T-helper 9 cell (primary cell): ENCODE measurements at regions not wholly inside any gene's neighbourhood (a gene's known extent, or its start where the extent isn't known, plus 50 kb on each side); places are given as distances from the start of the nearest gene placed in this dataset.

Experiments
- DNase-seq: peaks from one replicate; pipeline ENCODE4 v3.0.0-alpha.2; 2020

DNA sequence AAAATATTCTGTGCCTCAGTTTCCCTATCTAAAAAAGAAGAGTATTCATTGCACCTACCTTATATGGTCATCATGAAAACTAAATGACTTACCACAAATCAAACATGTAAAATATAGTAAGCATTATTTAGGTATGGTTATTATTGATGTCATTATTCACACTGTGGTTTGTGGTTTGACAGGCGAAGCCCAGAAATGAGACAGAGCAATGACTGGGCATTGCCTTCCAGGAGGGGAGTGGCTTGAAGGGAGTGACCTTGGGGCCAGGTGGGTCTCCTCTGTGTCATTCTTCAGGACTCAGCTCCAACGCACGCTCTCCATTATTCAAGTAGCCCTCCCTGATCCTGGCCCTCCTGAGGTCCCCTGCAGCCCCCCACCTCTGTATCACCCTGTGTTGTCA, 133.7 kb downstream of the DMRTA2 start:
- no peak for DNase-seq

- DNase-seq = no peak
Measured at GRCh38 chr1:50285994-50286393, 137.2 kb downstream of the DMRTA2 start.

GRCh38 chr1:50279622-50280330, 143.5 kb downstream of the DMRTA2 start:
- DNase-seq = no peak

DNA sequence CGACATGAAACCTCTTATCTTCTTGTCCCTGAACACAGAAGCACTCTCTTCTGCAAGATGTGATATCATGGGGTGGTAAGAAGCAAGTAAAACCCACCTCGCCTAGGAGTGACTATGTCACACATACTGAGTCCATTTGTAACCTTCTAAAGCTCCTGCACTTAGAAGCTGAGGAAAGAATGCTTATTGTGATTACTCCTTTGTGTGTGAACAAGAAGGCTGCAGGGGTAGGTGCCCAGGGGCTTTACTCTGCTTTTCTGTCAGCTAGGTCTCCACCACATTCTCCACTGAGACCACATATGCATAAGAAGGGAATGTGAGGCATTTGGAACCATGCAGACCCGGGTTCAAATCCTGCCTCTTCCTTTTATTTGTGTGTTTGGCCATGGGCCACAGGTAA, 144.3 kb downstream of the DMRTA2 start:
- no peak for DNase-seq

- DNase-seq = no peak
Measured at GRCh38 chr1:50278410-50278809, 144.8 kb downstream of the DMRTA2 start.

DNA sequence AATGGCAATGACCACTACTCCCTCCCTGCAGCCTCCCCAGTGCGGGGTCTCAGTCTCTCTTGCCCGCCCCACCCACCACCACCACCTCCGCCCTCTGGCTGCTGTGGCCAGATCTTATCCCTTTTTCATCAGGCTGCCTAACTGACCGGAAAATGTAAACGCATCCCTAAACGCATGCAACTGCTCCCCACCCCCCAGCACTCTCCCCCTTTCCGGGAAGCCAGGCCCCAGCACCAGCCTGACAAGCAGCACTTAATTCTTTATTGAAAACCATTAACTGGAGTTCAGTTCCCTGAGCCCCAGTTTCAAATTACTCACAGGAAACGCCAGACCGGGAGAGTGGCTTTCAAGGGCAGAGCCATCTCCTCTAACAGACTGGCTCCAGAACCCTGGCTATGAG, 147.7 kb downstream of the DMRTA2 start:
- DNase-seq = no peak

DNA sequence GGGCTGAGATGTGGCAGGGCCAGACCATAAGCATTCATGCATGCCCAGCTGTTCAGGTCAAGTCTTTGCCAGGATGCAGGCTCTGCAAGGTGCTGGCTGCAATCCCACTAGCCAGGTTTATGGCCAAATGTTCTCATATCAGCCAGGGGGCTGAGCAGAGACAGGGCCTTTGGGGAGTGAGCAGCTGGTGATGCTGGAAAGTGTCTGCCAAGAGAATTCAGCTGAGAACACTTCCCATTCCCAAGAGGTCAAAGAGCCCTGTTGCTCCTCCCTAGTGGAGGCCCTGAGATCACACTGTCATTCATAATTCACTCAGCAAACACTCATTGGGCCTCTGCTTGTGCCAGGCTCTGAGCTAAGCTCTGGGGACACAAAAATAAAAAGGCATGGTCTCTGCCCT, 150.3 kb downstream of the DMRTA2 start:
- no peak for DNase-seq

DNA sequence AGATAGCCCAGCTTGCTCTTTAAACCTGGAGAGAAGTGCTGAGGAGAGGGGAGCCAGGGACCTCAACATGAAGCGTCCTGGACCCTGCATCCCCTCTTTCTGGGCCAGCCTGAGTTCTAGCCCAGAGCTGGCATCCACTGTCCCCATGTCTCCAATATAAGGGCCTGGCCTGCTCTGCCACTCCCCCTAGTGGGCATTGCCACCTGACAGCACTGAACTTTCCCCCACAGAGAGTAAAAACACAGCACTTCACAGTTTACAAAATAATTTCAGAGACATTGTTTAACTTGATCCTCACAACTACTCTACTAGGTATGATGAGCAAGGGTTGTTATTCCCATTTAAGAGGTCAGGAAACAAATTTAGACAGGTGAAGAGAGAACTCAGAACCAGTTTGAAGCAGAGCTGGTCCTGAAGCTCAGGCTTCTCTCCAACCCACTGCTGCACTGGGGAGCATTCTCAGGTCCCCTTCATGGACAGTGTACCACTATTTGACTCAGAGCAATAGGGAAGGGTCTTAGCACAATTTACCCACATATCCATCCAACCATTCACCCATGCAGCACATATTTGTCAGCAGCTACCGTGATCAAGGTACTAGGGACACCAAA, 151.2 kb downstream of the DMRTA2 start:
- no peak for DNase-seq

GRCh38 chr1:50271337-50271736, 151.9 kb downstream of the DMRTA2 start:
- DNase-seq = no peak

DNA sequence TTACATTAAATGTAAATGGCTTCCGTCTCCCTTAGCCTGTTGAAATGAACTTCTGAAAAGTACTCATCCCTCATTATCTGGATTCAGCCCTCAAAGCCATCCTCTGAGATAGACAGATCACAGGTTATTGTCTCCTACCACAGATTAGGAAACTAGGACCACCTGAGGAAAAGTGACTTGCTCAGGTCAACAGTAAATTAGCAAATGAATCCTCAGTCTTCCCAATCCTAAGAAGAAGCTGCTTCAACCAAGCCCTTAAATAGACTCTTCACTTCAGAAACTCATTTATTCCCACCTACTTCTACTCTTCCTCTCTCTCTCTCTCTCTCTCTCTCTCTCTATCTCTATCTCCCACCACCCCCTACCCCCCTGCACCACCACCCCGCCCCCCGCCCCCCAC, 152.3 kb downstream of the DMRTA2 start:
- DNase-seq = no peak

DNA sequence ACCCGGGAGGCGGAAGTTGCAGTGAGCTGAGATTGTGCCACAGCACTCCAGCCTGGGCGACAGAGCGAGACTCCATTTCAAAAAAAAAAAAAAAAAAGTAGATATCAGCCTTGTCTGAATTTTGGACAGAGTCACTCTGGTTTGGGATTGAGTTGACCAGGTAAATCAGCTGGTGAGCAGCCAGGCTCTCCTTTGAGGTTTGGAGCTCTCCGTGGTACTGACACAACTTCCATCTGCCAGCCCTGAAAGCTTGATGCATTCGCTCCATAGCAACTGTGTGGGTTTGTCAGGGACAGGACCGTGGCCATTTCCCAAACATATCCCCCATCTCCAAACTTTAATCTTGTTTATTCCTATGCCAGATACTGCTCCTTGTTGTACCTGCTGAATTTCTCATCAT, 155.2 kb downstream of the DMRTA2 start:
- DNase-seq = no peak

- no peak for DNase-seq
Measured at GRCh38 chr1:50266509-50266908, 156.7 kb downstream of the DMRTA2 start.

DNA sequence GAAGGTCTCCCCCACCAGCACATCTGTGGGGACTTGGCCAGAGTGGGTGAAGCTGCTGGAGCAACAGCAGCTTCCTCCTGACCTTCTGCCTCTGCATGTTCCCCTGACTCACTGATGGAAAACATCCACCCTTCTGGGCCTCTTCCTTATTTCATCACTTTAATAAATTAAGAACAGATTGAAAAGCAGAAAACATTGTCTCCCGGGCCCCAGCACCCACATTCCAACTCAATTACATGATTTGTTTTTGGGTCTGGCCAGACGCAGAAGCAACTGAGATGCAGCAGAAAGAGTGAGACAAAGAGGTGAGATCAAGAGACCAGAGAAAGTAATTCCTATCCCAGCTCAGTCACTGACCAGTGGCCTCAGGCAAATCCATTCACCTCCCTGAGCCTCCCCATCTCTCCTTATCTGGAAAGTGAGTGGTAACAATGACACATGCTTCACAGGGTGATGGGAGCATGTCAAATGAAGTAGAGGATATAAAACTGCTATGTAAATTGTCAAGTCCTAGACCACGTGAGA, 157.1 kb downstream of the ELAVL4 start:
- DNase-seq = no peak

DNA sequence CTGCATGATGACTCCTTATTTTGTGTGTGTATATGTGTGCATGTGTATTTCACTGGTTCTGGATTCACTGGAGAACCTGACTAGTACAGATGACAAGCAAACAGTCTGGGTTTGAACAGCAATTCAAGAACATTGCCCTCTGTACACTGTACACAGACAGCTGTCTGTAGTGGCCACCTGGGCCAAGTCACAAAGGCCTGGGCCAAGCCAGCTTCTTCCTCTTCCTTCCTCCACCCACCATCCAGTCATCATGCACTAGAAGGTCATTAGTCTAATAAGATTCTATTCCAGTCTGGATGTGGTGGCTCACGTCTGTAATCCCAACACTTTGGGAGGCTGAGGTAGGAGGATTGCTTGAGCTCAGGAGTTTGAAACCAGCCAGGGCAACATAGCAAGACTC, 155.9 kb downstream of the ELAVL4 start:
- DNase-seq = no peak

DNA sequence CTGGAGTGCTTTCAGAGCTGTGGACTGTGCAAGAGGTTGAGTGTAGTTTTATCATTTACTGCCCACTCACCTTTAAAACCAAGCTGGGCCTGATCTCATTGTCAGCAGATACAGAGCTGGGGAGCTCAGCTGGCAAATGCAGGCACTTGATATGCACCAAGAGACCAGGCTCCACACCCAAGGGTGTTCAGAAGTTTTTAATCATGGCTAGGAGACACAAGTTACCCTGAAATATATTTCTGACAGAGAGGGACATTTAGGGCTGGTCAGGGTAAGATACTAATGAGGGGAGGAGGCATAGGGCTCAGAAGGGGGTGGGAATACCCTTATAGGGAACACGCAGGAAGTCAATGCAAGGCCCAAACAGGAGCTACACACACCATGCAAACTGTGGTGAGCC, 153.7 kb downstream of the ELAVL4 start:
- no peak for DNase-seq

DNA sequence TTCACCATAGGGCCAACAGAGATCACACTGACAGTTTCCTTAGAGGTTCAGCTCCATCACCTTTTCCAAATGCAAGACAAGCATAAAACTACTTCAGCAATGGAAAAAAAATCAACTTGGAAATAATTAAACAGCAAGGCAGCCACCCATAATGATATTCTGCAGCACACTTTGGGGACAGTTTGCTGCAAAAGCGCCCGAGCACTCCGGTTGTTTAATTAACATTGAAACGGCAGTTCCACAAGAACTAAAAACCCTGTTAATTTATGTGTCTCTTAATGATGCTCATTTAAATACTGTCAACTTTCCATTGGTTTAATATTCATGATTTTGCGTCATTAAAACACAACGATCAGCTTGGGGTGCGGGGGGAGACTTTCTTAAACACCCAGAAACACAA, 153.2 kb downstream of the ELAVL4 start:
- no peak for DNase-seq

- DNase-seq = no peak
Measured at GRCh38 chr1:50257940-50258685, 149.4 kb downstream of the ELAVL4 start.

- no peak for DNase-seq
Measured at GRCh38 chr1:50257029-50257428, 148.3 kb downstream of the ELAVL4 start.
